ENCODE measurements at regions not wholly inside any gene's neighbourhood (a gene's known extent, or its start where the extent isn't known, plus 50 kb on each side); places are given as distances from the start of the nearest gene placed in this dataset.

GRCh38 chr13:105492216-105492615 lies 1043.2 kb downstream of the EFNB2 start:
- DNase-seq (ENCODE audit: extremely low spot score in 2 of 2): no peak
- H3K27me3 ChIP-seq: no peaks in the 10 kb centered on the region
- TF ChIP-seq POLR2A (IDR thresholded peaks at IDR 0.05) (no peak), POLR2AphosphoS5 (IDR thresholded peaks at IDR 0.05; ENCODE audit: insufficient read depth in 1 of 2, low read depth in 1 of 2) (no peak)
- TF ChIP-seq, protein P1, sequence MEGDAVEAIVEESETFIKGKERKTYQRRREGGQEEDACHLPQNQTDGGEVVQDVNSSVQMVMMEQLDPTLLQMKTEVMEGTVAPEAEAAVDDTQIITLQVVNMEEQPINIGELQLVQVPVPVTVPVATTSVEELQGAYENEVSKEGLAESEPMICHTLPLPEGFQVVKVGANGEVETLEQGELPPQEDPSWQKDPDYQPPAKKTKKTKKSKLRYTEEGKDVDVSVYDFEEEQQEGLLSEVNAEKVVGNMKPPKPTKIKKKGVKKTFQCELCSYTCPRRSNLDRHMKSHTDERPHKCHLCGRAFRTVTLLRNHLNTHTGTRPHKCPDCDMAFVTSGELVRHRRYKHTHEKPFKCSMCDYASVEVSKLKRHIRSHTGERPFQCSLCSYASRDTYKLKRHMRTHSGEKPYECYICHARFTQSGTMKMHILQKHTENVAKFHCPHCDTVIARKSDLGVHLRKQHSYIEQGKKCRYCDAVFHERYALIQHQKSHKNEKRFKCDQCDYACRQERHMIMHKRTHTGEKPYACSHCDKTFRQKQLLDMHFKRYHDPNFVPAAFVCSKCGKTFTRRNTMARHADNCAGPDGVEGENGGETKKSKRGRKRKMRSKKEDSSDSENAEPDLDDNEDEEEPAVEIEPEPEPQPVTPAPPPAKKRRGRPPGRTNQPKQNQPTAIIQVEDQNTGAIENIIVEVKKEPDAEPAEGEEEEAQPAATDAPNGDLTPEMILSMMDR (IDR thresholded peaks at IDR 0.05): no peak
- H3K9me3 ChIP-seq: no peaks in the 10 kb centered on the region
- H3K4me1 ChIP-seq: no peaks in the 10 kb centered on the region
- H3K36me3 ChIP-seq: no peaks in the 10 kb centered on the region
- no peak overlapping the region for H3K27ac ChIP-seq
- intact Hi-C loops (cut with DNase I): no loop called here
- no peak overlapping the region for H3K4me3 ChIP-seq

- Histone ChIP-seq H3K27me3 (no peaks in the 10 kb centered on the region), H3K9me3 (no peaks in the 10 kb centered on the region), H3K4me1 (no peaks in the 10 kb centered on the region), H3K27ac (no peak overlapping the region), H3K36me3 (no peaks in the 10 kb centered on the region), H3K4me3 (no peak overlapping the region)
- no peak for DNase-seq (ENCODE audit: extremely low spot score in 2 of 2)
- intact Hi-C loops (cut with DNase I): no loop called here
- no peak for TF ChIP-seq POLR2AphosphoS5 (IDR thresholded peaks at IDR 0.05; ENCODE audit: insufficient read depth in 1 of 2, low read depth in 1 of 2)
- TF ChIP-seq, protein P1 (IDR thresholded peaks at IDR 0.05): no peak
- TF ChIP-seq POLR2A (IDR thresholded peaks at IDR 0.05): no peak
Observed at GRCh38 chr13:105491345-105491744, 1044.1 kb downstream of the EFNB2 start.

- Histone ChIP-seq H3K36me3 (no peaks in the 10 kb centered on the region), H3K27me3 (no peaks in the 10 kb centered on the region), H3K27ac (no peak overlapping the region), H3K4me1 (no peaks in the 10 kb centered on the region), H3K4me3 (no peak overlapping the region), H3K9me3 (no peaks in the 10 kb centered on the region)
- no peak for DNase-seq (ENCODE audit: extremely low spot score in 2 of 2)
- intact Hi-C loops (cut with DNase I): no loop called here
- TF ChIP-seq POLR2AphosphoS5 (IDR thresholded peaks at IDR 0.05; ENCODE audit: insufficient read depth in 1 of 2, low read depth in 1 of 2) (no peak), POLR2A (IDR thresholded peaks at IDR 0.05) (no peak)
- TF ChIP-seq, protein P1 (IDR thresholded peaks at IDR 0.05): no peak
Observed at GRCh38 chr13:105485081-105485480, 1050.4 kb downstream of the EFNB2 start.

DNA sequence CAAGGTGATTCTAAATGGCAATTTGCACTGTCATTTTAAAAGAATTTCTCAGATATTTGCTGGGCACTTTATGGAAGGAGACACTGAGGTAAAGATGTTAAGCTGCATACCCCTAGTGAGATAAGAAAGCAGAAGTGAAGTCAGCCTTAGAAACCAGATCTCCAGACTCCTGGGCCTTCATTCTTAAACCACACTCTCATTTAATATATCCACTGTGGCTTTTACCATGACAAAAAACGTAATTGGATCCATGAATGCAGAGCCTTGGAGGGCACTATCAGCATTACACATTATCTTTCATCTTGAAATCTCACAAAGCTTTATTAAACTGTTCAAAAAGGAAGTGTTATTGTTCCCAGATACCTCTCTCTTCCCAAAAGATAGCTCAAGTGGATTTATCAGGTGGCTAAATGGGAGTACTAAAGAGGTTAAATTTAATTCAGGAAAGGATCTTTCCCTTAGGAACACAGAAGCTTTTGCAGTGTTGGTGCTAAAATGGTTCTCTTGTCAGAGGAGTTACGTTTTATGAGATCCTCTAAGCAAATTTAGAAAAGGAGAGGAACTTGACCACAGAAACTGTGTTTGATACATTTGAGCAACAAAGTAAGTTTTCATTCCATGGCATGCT lies 1060.4 kb downstream of the EFNB2 start:
- Histone ChIP-seq H3K4me1 (no peaks in the 10 kb centered on the region), H3K4me3 (no peak overlapping the region), H3K9me3 (no peaks in the 10 kb centered on the region), H3K36me3 (no peaks in the 10 kb centered on the region), H3K27me3 (no peaks in the 10 kb centered on the region), H3K27ac (no peak overlapping the region)
- TF ChIP-seq, protein P1 (IDR thresholded peaks at IDR 0.05): no peak
- TF ChIP-seq POLR2AphosphoS5 (IDR thresholded peaks at IDR 0.05; ENCODE audit: insufficient read depth in 1 of 2, low read depth in 1 of 2): no peak
- no peak for TF ChIP-seq POLR2A (IDR thresholded peaks at IDR 0.05)
- no peak for DNase-seq (ENCODE audit: extremely low spot score in 2 of 2)
- intact Hi-C loops (cut with DNase I): no loop called here

- Histone ChIP-seq H3K4me1 (no peaks in the 10 kb centered on the region), H3K4me3 (no peak overlapping the region), H3K36me3 (no peaks in the 10 kb centered on the region), H3K9me3 (no peaks in the 10 kb centered on the region), H3K27me3 (no peaks in the 10 kb centered on the region), H3K27ac (no peak overlapping the region)
- no peak for TF ChIP-seq POLR2AphosphoS5 (IDR thresholded peaks at IDR 0.05; ENCODE audit: insufficient read depth in 1 of 2, low read depth in 1 of 2)
- TF ChIP-seq, protein P1 (IDR thresholded peaks at IDR 0.05): no peak
- no peak for DNase-seq (ENCODE audit: extremely low spot score in 2 of 2)
- intact Hi-C loops (cut with DNase I): no loop called here
Observed at GRCh38 chr13:105471673-105472072, 1063.8 kb downstream of the EFNB2 start.

Measured in vagina (tissue), 2 donors.